Hepatocyte (in vitro differentiated cells): ENCODE measurements at regions not wholly inside any gene's neighbourhood (a gene's known extent, or its start where the extent isn't known, plus 50 kb on each side); places are given as distances from the start of the nearest gene placed in this dataset.

Experiments used
- EZH2 ChIP-seq: fragments of 200-600 bp; sonication (generic); IDR thresholded peaks from 2 replicates; pipeline ENCODE4 v1.6.1; 2016; ENCODE audit warnings: antibody characterized with exemption, mild to moderate bottlenecking, borderline replicate concordance
- TF ChIP-seq, protein P1 (sequence below): fragments of 200-600 bp; sonication (generic); IDR thresholded peaks from 2 replicates; pipeline ENCODE4 v1.5.1; 2016; ENCODE audit warnings: antibody characterized with exemption, mild to moderate bottlenecking; ENCODE audit not compliant: poor library complexity

DNA sequence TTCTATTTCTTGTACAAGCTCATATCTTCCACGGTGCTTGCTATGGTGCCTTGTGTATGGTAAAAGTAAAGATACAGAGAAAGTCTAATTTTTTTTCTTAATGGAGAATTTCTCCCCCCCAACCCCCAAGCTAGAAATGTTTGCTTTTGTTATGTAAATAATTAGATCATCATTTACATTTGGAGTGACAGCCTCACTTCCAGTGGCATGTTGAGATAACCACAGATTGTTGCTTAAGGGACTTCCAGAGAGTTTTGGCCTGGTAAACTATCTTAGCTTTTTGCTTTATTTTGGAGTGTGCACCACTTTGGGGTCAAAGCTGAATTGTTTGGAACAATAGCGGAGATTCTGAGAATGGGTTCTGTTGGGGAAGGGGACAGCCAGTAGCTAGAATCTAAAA lies 129.7 kb downstream of the ZNF365 start:
- TF ChIP-seq, protein P1, sequence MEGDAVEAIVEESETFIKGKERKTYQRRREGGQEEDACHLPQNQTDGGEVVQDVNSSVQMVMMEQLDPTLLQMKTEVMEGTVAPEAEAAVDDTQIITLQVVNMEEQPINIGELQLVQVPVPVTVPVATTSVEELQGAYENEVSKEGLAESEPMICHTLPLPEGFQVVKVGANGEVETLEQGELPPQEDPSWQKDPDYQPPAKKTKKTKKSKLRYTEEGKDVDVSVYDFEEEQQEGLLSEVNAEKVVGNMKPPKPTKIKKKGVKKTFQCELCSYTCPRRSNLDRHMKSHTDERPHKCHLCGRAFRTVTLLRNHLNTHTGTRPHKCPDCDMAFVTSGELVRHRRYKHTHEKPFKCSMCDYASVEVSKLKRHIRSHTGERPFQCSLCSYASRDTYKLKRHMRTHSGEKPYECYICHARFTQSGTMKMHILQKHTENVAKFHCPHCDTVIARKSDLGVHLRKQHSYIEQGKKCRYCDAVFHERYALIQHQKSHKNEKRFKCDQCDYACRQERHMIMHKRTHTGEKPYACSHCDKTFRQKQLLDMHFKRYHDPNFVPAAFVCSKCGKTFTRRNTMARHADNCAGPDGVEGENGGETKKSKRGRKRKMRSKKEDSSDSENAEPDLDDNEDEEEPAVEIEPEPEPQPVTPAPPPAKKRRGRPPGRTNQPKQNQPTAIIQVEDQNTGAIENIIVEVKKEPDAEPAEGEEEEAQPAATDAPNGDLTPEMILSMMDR, result no peak
- TF ChIP-seq EZH2, result no peak
